IMR-90 (cell line): ENCODE measurements at regions not wholly inside any gene's neighbourhood (a gene's known extent, or its start where the extent isn't known, plus 50 kb on each side); places are given as distances from the start of the nearest gene placed in this dataset.
A peak's percentile ranks its signal among the peaks of the same experiment; 100 is the strongest.

Source experiments
- ATAC-seq: fragments of 200-7000 bp; cut with Tn5 transposase; 2 replicates; pipeline ENCODE4 v1.9.1; 2020; ENCODE audit warnings: low read depth, mild to moderate bottlenecking, moderate library complexity
- BruUV-seq: library from RNA; stranded (reverse); fragments of 400-500 nt; replicated peaks from 2 replicates; lab custom pipeline; 2021; lab: Mats Ljungman, UMichigan
- CTCF ChIA-PET: fragments of 300-600 bp; formaldehyde crosslinking; extraction: SDS; loops from one replicate; lab custom pipeline; 2021; ENCODE audit warnings: antibody characterized with exemption; lab: Yijun Ruan, JAX
- POLR2A ChIA-PET: fragments of 300-600 bp; sonication (Branson Sonifier 250); formaldehyde crosslinking; loops from one replicate; lab custom pipeline; 2022; ENCODE audit warnings: antibody characterized with exemption; ENCODE audit not compliant: unreplicated experiment; lab: Charles Lee
- DNase-seq: peaks from one replicate; pipeline ENCODE4 v3.0.0; 2013
- H2AFZ ChIP-seq: replicated peaks from 2 replicates; pipeline ENCODE3; 2013; ENCODE audit warnings: low read length, mild to moderate bottlenecking; ENCODE audit not compliant: poor library complexity
- H2AK5ac ChIP-seq: 2 replicates; pipeline ENCODE4 v1.6.1; 2013; ENCODE audit warnings: low read depth, low read length, inconsistent platforms
- H2AK9ac ChIP-seq: replicated peaks from 2 replicates; pipeline ENCODE3; 2013; ENCODE audit warnings: mild to moderate bottlenecking, low read depth, low read length, moderate library complexity; ENCODE audit not compliant: poor library complexity
- H2BK120ac ChIP-seq: 2 replicates; pipeline ENCODE4 v1.6.1; 2013; ENCODE audit warnings: low read depth, low read length, inconsistent platforms
- H2BK15ac ChIP-seq: 3 replicates; pipeline ENCODE4 v1.6.1; 2013; ENCODE audit warnings: low read depth, low read length, inconsistent platforms
- H2BK20ac ChIP-seq: 2 replicates; pipeline ENCODE4 v1.6.1; 2013; ENCODE audit warnings: low read depth, mild to moderate bottlenecking, inconsistent platforms, low read length, moderate library complexity
- H2BK5ac ChIP-seq: 2 replicates; pipeline ENCODE4 v1.6.1; 2013; ENCODE audit warnings: mild to moderate bottlenecking, low read depth, low read length, inconsistent platforms; ENCODE audit not compliant: poor library complexity, severe bottlenecking
- H3K14ac ChIP-seq: replicated peaks from 2 replicates; pipeline ENCODE4 v1.6.1; 2013; ENCODE audit warnings: low read depth, low read length, inconsistent platforms
- H3K18ac ChIP-seq: 2 replicates; pipeline ENCODE4 v1.6.1; 2013; ENCODE audit warnings: low read depth, low read length, control low read depth
- H3K23ac ChIP-seq: 2 replicates; pipeline ENCODE4 v1.6.1; 2013; ENCODE audit warnings: low read depth, low read length, inconsistent platforms
- H3K27ac ChIP-seq: 2 replicates; pipeline ENCODE4 v1.5.1; 2013; ENCODE audit warnings: mild to moderate bottlenecking, control low read depth, low read length; ENCODE audit not compliant: insufficient read depth
- H3K27me3 ChIP-seq: 2 replicates; pipeline ENCODE4 v1.6.1; 2013; ENCODE audit warnings: low read length; ENCODE audit not compliant: control insufficient read depth, insufficient read depth
- H3K36me3 ChIP-seq: 2 replicates; pipeline ENCODE4 v1.6.1; 2013; ENCODE audit warnings: low read length, mixed read lengths; ENCODE audit not compliant: control insufficient read depth, insufficient read depth
- H3K4ac ChIP-seq: 2 replicates; pipeline ENCODE4 v1.6.1; 2013; ENCODE audit warnings: low read depth, low read length, inconsistent platforms
- H3K4me1 ChIP-seq: 2 replicates; pipeline ENCODE4 v1.6.1; 2013; ENCODE audit warnings: low read length, mixed read lengths; ENCODE audit not compliant: control insufficient read depth, insufficient read depth
- H3K4me2 ChIP-seq: 2 replicates; pipeline ENCODE4 v1.6.1; 2013; ENCODE audit warnings: low read depth, mild to moderate bottlenecking, control low read depth, low read length, moderate library complexity
- H3K4me3 ChIP-seq: 2 replicates; pipeline ENCODE4 v1.5.1; 2013; ENCODE audit warnings: low read depth, mild to moderate bottlenecking, control low read depth, low read length, moderate library complexity; ENCODE audit not compliant: insufficient read depth
- H3K56ac ChIP-seq: 2 replicates; pipeline ENCODE4 v1.6.1; 2013; ENCODE audit warnings: low read length, inconsistent platforms; ENCODE audit not compliant: insufficient read depth; ENCODE audit errors: extremely low read depth
- H3K79me1 ChIP-seq, 2 experiments: 2 replicates each; pipeline ENCODE4 v1.6.1; 2013; ENCODE audit warnings: low read length in 2 of 2, inconsistent platforms in 1 of 2, low read depth in 1 of 2
- H3K9ac ChIP-seq: 2 replicates; pipeline ENCODE4 v1.6.1; 2013; ENCODE audit warnings: low read depth, low read length, control low read depth
- H3K9me1 ChIP-seq: 2 replicates; pipeline ENCODE4 v1.6.1; 2013; ENCODE audit warnings: low read length, inconsistent platforms; ENCODE audit not compliant: insufficient read depth
- H3K9me3 ChIP-seq: 2 replicates; pipeline ENCODE4 v1.6.1; 2013; ENCODE audit warnings: low read length; ENCODE audit not compliant: control insufficient read depth, insufficient read depth
- H4K20me1 ChIP-seq: 2 replicates; pipeline ENCODE4 v1.6.1; 2013; ENCODE audit warnings: low read length, inconsistent platforms; ENCODE audit not compliant: insufficient read depth
- H4K5ac ChIP-seq: 2 replicates; pipeline ENCODE4 v1.6.1; 2013; ENCODE audit warnings: mild to moderate bottlenecking, low read depth, low read length, control low read depth
- H4K8ac ChIP-seq, 2 experiments: 2 replicates each; pipeline ENCODE4 v1.6.1; 2013; ENCODE audit warnings: low read depth in 2 of 2, low read length in 2 of 2, control low read depth in 1 of 2, inconsistent platforms in 1 of 2
- H4K91ac ChIP-seq: 2 replicates; pipeline ENCODE4 v1.6.1; 2013; ENCODE audit warnings: low read depth, low read length, inconsistent platforms; ENCODE audit not compliant: insufficient read depth
- BHLHE40 ChIP-seq: fragments of 150-350 bp; IDR thresholded peaks from 2 replicates; pipeline ENCODE4 v1.6.1; 2016; ENCODE audit warnings: mild to moderate bottlenecking, low read depth, low read length
- CHD1 ChIP-seq: IDR thresholded peaks from 2 replicates; pipeline ENCODE4 v1.6.1; 2012; ENCODE audit warnings: low read depth, low read length, improper control_type of control experiment
- MAFK ChIP-seq: IDR thresholded peaks from 2 replicates; pipeline ENCODE4 v1.6.1; 2012; ENCODE audit warnings: low read depth, low read length, improper control_type of control experiment
- MXI1 ChIP-seq: IDR thresholded peaks from 2 replicates; pipeline ENCODE4 v1.6.1; 2012; ENCODE audit warnings: low read depth, mild to moderate bottlenecking, low read length, moderate library complexity, borderline replicate concordance
- NFE2L2 ChIP-seq: fragments of 150-350 bp; IDR thresholded peaks from 2 replicates; pipeline ENCODE4 v1.6.1; 2016; ENCODE audit warnings: low read depth, mild to moderate bottlenecking, low read length
- POLR2A ChIP-seq: IDR thresholded peaks from 2 replicates; pipeline ENCODE4 v1.6.1; 2012; ENCODE audit warnings: mild to moderate bottlenecking, low read depth, low read length
- RCOR1 ChIP-seq: IDR thresholded peaks from 2 replicates; pipeline ENCODE4 v1.6.1; 2012; ENCODE audit warnings: mild to moderate bottlenecking, low read length, improper control_type of control experiment; ENCODE audit not compliant: insufficient replicate concordance
- RFX5 ChIP-seq: IDR thresholded peaks from 2 replicates; pipeline ENCODE4 v1.8.0; 2012; ENCODE audit warnings: low read depth, mild to moderate bottlenecking, low read length, moderate library complexity
- SMC3 ChIP-seq: fragments of 150-350 bp; IDR thresholded peaks from 2 replicates; pipeline ENCODE4 v1.6.1; 2016; ENCODE audit warnings: low read depth, mild to moderate bottlenecking, antibody characterized with exemption, low read length, moderate library complexity
- WGBS, 2 experiments: methylation state at CpG; one replicate each; pipeline versions ENCODE4 v1.1.5 to v1.1.7; 2013; ENCODE audit warnings: missing lambda C conversion rate in 2 of 2; ENCODE audit not compliant: insufficient read length in 1 of 2; ENCODE audit errors: extremely low coverage in 2 of 2; 5-methylcytosine and 5-hydroxymethylcytosine counted together
- dilution Hi-C: fragments of 300-500 bp; cut with HindIII; formaldehyde crosslinking; loops from one replicate; pipeline ENCODE4 v1.14.3; 2018; ENCODE audit warnings: low sequenced_read_pairs; ENCODE audit not compliant: unreplicated experiment
- in situ Hi-C: fragments of 300-500 bp; cut with MboI; formaldehyde crosslinking; loops from 3 replicates; pipeline ENCODE4 v1.14.3; 2019; ENCODE audit warnings: low sequenced_read_pairs, inconsistent platforms, mixed read lengths
- intact Hi-C: fragments of 100-400 bp; cut with micrococcal nuclease; formaldehyde crosslinking; loops from 2 replicates; pipeline ENCODE4 v1.10.0; 2022
- TF ChIP-seq, protein P1 (sequence below): conservative IDR thresholded peaks from 2 replicates; pipeline ENCODE4 v1.5.1; 2012; ENCODE audit warnings: mild to moderate bottlenecking, low read depth, low read length, improper control_type of control experiment
- TF ChIP-seq, protein P2 (sequence below): fragments of 150-350 bp; IDR thresholded peaks from 2 replicates; pipeline ENCODE4 v1.6.1; 2016; ENCODE audit warnings: low read depth, mild to moderate bottlenecking, low read length, moderate library complexity, borderline replicate concordance
- TF ChIP-seq, protein P3 (sequence below): fragments of 150-350 bp; IDR thresholded peaks from 2 replicates; pipeline ENCODE4 v1.6.1; 2017; ENCODE audit warnings: mild to moderate bottlenecking, antibody characterized with exemption, low read length, low read depth

DNA sequence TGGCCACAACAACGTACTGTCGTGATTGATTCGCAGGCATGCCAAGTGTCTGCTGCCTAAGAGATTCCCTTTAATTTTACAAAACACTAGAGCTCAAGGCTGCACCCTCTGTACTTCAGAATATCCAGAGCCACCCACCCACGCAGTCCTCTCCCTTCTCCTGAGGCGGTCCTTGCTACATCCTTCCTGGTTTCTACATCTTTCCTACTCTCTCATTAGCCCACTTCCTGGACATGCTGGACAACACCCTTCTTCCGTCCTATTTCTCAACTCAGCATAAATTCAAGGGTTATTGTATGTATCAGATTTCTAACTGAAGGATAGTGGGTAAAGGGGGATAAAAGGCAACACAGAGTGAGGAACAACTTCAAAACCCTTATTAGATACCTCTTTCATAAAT, 148.4 kb upstream of the MAP3K1 start:
- no peak overlapping the region for H3K14ac ChIP-seq
- peak overlapping the region; percentile 38 for H2AFZ ChIP-seq
- WGBS, 2 experiments, result 95% methylated on average over 4 of the region's 6 CpGs; no CpG with 5 or more reads in 1 of the 2 experiments
- peak overlapping the region; percentile 14; the same call in 1 of the 2 replicates for H2BK120ac ChIP-seq
- H3K56ac ChIP-seq, result no peak overlapping the region
- ChIA-PET POLR2A (no interaction called here), CTCF (no interaction called here)
- peak overlapping the region; percentile 20; the same call in 1 of the 2 replicates for H2AK5ac ChIP-seq
- no peaks in the 10 kb centered on the region; the same call in 1 of the 2 replicates for H3K27me3 ChIP-seq
- H2BK20ac ChIP-seq, result peak overlapping the region; percentile 41
- H3K9me1 ChIP-seq, result peaks cover 3% of the 10 kb centered on the region; the same call in 1 of the 2 replicates
- TF ChIP-seq BHLHE40 (no peak), SMC3 (no peak), POLR2A (no peak), RCOR1 (no peak), MAFK (no peak), NFE2L2 (no peak), RFX5 (no peak), MXI1 (no peak), CHD1 (no peak)
- TF ChIP-seq, protein P1, sequence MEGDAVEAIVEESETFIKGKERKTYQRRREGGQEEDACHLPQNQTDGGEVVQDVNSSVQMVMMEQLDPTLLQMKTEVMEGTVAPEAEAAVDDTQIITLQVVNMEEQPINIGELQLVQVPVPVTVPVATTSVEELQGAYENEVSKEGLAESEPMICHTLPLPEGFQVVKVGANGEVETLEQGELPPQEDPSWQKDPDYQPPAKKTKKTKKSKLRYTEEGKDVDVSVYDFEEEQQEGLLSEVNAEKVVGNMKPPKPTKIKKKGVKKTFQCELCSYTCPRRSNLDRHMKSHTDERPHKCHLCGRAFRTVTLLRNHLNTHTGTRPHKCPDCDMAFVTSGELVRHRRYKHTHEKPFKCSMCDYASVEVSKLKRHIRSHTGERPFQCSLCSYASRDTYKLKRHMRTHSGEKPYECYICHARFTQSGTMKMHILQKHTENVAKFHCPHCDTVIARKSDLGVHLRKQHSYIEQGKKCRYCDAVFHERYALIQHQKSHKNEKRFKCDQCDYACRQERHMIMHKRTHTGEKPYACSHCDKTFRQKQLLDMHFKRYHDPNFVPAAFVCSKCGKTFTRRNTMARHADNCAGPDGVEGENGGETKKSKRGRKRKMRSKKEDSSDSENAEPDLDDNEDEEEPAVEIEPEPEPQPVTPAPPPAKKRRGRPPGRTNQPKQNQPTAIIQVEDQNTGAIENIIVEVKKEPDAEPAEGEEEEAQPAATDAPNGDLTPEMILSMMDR, result no peak
- TF ChIP-seq, protein P2, sequence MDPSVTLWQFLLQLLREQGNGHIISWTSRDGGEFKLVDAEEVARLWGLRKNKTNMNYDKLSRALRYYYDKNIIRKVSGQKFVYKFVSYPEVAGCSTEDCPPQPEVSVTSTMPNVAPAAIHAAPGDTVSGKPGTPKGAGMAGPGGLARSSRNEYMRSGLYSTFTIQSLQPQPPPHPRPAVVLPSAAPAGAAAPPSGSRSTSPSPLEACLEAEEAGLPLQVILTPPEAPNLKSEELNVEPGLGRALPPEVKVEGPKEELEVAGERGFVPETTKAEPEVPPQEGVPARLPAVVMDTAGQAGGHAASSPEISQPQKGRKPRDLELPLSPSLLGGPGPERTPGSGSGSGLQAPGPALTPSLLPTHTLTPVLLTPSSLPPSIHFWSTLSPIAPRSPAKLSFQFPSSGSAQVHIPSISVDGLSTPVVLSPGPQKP, result no peak
- TF ChIP-seq, protein P3, sequence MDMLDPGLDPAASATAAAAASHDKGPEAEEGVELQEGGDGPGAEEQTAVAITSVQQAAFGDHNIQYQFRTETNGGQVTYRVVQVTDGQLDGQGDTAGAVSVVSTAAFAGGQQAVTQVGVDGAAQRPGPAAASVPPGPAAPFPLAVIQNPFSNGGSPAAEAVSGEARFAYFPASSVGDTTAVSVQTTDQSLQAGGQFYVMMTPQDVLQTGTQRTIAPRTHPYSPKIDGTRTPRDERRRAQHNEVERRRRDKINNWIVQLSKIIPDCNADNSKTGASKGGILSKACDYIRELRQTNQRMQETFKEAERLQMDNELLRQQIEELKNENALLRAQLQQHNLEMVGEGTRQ, result no peak
- in situ Hi-C loops, result no loop called here
- no TSS peak for BruUV-seq
- no peaks in the 10 kb centered on the region; the same call in 1 of the 2 replicates for H3K9me3 ChIP-seq
- H3K4me2 ChIP-seq, result no peak overlapping the region
- no peak overlapping the region for H4K5ac ChIP-seq
- no peak overlapping the region for H3K23ac ChIP-seq
- DNase-seq (no peak), ATAC-seq (no peak)
- H2AK9ac ChIP-seq, result no peak overlapping the region
- H3K79me1 ChIP-seq, result no peaks in the 10 kb centered on the region
- H2BK15ac ChIP-seq, result no peak overlapping the region
- peak overlapping the region; percentile 17; the same call in 1 of the 2 replicates for H3K4ac ChIP-seq
- H3K18ac ChIP-seq, result no peak overlapping the region
- no peak overlapping the region for H2BK5ac ChIP-seq
- no peaks in the 10 kb centered on the region for H4K20me1 ChIP-seq
- no peak overlapping the region for H3K4me3 ChIP-seq
- H3K9ac ChIP-seq, result no peak overlapping the region
- intact Hi-C loops, result no loop called here
- H4K8ac ChIP-seq, result no peak overlapping the region
- H4K91ac ChIP-seq, result no peak overlapping the region; the same call in 1 of the 2 replicates
- H3K27ac ChIP-seq, result no peak overlapping the region
- no peaks in the 10 kb centered on the region for H3K36me3 ChIP-seq
- dilution Hi-C loops, result no loop called here
- peaks cover 2% of the 10 kb centered on the region for H3K4me1 ChIP-seq
